ENCODE measurements at regions not wholly inside any gene's neighbourhood (a gene's known extent, or its start where the extent isn't known, plus 50 kb on each side); places are given as distances from the start of the nearest gene placed in this dataset.

DNA sequence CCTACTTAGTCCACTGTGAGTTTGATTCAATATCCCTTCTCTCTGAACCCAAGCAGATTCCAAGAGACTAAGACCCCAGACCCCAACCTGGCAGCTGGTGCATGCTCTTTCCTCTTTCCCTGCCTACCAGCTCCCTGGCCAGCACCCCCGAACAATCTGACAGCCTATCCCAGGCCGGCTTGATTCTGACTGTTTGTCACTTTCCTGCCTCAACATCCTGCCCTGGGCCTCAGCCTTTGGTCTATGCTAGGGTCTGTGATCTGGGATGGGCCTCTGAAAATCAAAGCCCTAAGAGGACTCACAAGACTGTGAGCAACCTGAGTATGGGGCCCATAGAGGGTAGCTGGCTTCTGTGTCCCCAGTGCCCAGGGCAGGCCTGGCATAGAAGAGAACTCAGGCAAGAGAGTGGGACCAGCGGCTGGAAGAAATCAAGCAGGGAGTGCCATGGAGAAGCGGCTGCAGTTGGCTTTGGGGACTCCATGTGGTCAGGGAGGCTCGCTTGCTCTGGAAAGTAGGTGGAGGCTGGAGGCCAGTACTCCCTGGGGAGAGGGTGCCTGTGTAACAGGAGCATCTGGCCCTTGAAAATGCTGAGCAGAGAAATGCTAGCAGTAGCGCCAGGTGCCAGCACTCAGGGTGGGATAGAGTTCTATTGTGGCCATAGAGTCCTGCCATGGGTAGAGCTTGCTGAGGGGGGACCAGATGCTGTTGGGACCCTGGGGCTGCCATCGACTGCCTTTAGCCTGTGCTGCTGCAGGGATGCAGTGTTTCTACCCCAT lies 343.9 kb downstream of the DYSF start:
- no peaks in the 10 kb centered on the region for H3K4me1 ChIP-seq
- no peak overlapping the region for H3K27ac ChIP-seq
- no peaks in the 10 kb centered on the region for H3K36me3 ChIP-seq
- no peaks in the 10 kb centered on the region for H3K27me3 ChIP-seq
- ATAC-seq (no peak), DNase-seq (no peak)
- intact Hi-C loops (cut with DNase I): loop anchor here in 1 of 2 donors (5.0 to 10.0 kb wide), 2 partner anchors 185 to 252 kb away; no protein-coding TSS in a partner anchor
- TF ChIP-seq, protein P1, sequence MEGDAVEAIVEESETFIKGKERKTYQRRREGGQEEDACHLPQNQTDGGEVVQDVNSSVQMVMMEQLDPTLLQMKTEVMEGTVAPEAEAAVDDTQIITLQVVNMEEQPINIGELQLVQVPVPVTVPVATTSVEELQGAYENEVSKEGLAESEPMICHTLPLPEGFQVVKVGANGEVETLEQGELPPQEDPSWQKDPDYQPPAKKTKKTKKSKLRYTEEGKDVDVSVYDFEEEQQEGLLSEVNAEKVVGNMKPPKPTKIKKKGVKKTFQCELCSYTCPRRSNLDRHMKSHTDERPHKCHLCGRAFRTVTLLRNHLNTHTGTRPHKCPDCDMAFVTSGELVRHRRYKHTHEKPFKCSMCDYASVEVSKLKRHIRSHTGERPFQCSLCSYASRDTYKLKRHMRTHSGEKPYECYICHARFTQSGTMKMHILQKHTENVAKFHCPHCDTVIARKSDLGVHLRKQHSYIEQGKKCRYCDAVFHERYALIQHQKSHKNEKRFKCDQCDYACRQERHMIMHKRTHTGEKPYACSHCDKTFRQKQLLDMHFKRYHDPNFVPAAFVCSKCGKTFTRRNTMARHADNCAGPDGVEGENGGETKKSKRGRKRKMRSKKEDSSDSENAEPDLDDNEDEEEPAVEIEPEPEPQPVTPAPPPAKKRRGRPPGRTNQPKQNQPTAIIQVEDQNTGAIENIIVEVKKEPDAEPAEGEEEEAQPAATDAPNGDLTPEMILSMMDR (IDR thresholded peaks at IDR 0.05): no peak
- no peaks in the 10 kb centered on the region for H3K9me3 ChIP-seq
- H3K4me3 ChIP-seq: no peak overlapping the region

GRCh38 chr2:71796174-71796593 lies 342.8 kb downstream of the DYSF start:
- no peak overlapping the region for H3K27ac ChIP-seq
- no peak for DNase-seq
- intact Hi-C loops (cut with DNase I): loop anchor here in 1 of 2 donors (5.0 to 10.0 kb wide), 2 partner anchors 184 to 251 kb away; no protein-coding TSS in a partner anchor

DNA sequence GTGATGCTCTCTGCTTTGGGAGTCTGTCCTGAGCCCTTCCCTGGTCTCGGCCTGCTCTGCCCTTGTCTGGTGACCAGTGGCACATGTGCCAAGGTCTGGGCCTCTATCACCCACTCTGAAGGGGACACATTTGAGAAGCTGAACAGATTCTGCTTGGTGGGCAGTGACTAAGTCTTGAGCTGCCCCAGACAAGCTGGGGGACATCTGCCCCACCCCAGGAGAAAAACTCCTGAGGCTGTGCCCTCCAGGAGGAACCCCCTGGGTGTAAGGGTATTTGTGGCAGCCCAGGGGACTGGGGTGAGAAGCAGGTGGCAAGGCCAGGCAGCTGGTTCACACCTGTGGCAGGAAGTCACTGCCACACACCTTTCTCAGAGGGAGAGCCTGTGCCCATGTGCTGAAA lies 342.1 kb downstream of the DYSF start:
- H3K4me1 ChIP-seq: no peaks in the 10 kb centered on the region
- H3K27me3 ChIP-seq: no peaks in the 10 kb centered on the region
- H3K9me3 ChIP-seq: no peaks in the 10 kb centered on the region
- no peaks in the 10 kb centered on the region for H3K36me3 ChIP-seq
- ATAC-seq: no peak
- TF ChIP-seq, protein P1 (IDR thresholded peaks at IDR 0.05): no peak
- H3K27ac ChIP-seq: no peak overlapping the region
- no peak overlapping the region for H3K4me3 ChIP-seq
- intact Hi-C loops (cut with DNase I): loop anchor here in 1 of 2 donors (5.0 to 10.0 kb wide), 2 partner anchors 183 to 251 kb away; no protein-coding TSS in a partner anchor
- DNase-seq: no peak

More at GRCh38 chr2:71796174-71796593, 342.8 kb downstream of the DYSF start:
- no peaks in the 10 kb centered on the region for H3K4me1 ChIP-seq
- H3K36me3 ChIP-seq: no peaks in the 10 kb centered on the region
- TF ChIP-seq, protein P1 (IDR thresholded peaks at IDR 0.05): no peak
- no peaks in the 10 kb centered on the region for H3K9me3 ChIP-seq
- no peaks in the 10 kb centered on the region for H3K27me3 ChIP-seq
- H3K4me3 ChIP-seq: no peak overlapping the region
- no peak for ATAC-seq

- no peak overlapping the region for H3K4me3 ChIP-seq
- no peak for ATAC-seq
Observed at GRCh38 chr2:71794611-71795010, 341.2 kb downstream of the DYSF start.

GRCh38 chr2:71793926-71794325 lies 340.6 kb downstream of the DYSF start:
- H3K4me1 ChIP-seq: no peaks in the 10 kb centered on the region
- H3K27me3 ChIP-seq: no peaks in the 10 kb centered on the region
- TF ChIP-seq, protein P1 (IDR thresholded peaks at IDR 0.05): no peak
- ATAC-seq (no peak), DNase-seq (no peak)
- no peak overlapping the region for H3K27ac ChIP-seq
- intact Hi-C loops (cut with DNase I): loop anchor here in 1 of 2 donors (10.0 kb wide), 1 partner anchor 249 kb away; no protein-coding TSS in a partner anchor
- H3K9me3 ChIP-seq: no peaks in the 10 kb centered on the region
- H3K4me3 ChIP-seq: no peak overlapping the region
- H3K36me3 ChIP-seq: no peaks in the 10 kb centered on the region

More at GRCh38 chr2:71794611-71795010, 341.2 kb downstream of the DYSF start:
- intact Hi-C loops (cut with DNase I): loop anchor here in 1 of 2 donors (5.0 to 10.0 kb wide), 2 partner anchors 182 to 250 kb away; no protein-coding TSS in a partner anchor
- TF ChIP-seq, protein P1 (IDR thresholded peaks at IDR 0.05): no peak
- Histone ChIP-seq H3K9me3 (no peaks in the 10 kb centered on the region), H3K27ac (no peak overlapping the region), H3K36me3 (no peaks in the 10 kb centered on the region), H3K4me1 (no peaks in the 10 kb centered on the region), H3K27me3 (no peaks in the 10 kb centered on the region)
- no peak for DNase-seq

Data from left lung (tissue), 4 donors.